ENCODE measurements at regions not wholly inside any gene's neighbourhood (a gene's known extent, or its start where the extent isn't known, plus 50 kb on each side); places are given as distances from the start of the nearest gene placed in this dataset.

DNA sequence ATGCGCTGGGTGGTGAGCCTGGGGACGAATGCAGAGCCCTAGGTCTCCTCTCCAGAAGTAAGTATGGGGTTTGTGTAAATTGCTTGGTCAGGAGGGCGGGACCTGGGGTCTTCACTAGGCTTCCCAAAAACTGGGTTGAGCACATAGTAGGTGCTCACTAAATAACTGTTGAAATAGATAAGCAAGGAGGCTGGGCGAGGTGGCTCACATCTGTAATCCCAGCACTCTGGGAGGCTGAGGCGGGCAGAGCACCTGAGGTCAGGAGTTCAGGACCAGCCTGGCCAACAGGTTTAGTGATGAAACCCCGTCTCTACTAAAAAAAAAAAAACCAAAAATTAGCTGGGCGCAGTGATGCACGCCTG, 163.9 kb upstream of the IER5L start:
- TF ChIP-seq, protein P1, sequence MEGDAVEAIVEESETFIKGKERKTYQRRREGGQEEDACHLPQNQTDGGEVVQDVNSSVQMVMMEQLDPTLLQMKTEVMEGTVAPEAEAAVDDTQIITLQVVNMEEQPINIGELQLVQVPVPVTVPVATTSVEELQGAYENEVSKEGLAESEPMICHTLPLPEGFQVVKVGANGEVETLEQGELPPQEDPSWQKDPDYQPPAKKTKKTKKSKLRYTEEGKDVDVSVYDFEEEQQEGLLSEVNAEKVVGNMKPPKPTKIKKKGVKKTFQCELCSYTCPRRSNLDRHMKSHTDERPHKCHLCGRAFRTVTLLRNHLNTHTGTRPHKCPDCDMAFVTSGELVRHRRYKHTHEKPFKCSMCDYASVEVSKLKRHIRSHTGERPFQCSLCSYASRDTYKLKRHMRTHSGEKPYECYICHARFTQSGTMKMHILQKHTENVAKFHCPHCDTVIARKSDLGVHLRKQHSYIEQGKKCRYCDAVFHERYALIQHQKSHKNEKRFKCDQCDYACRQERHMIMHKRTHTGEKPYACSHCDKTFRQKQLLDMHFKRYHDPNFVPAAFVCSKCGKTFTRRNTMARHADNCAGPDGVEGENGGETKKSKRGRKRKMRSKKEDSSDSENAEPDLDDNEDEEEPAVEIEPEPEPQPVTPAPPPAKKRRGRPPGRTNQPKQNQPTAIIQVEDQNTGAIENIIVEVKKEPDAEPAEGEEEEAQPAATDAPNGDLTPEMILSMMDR (IDR thresholded peaks at IDR 0.05) = no peak
- TF ChIP-seq ZFX (IDR thresholded peaks at IDR 0.05; ENCODE audit: borderline replicate concordance) = no peak

All from 22Rv1 (cell line).